Lower leg skin (tissue), 3 donors: ENCODE measurements at regions not wholly inside any gene's neighbourhood (a gene's known extent, or its start where the extent isn't known, plus 50 kb on each side); places are given as distances from the start of the nearest gene placed in this dataset.

Experiments
- POLR2A ChIP-seq, 2 donors: fragments of 450-650 bp; IDR thresholded peaks; one replicate each; pipeline ENCODE4 v1.6.1; 2016 to 2017; ENCODE audit warnings: antibody characterized with exemption in 2 of 2, mild to moderate bottlenecking in 1 of 2, moderate library complexity in 1 of 2
- TF ChIP-seq, protein P1 (sequence below), 3 donors: fragments of 450-650 bp; IDR thresholded peaks; one replicate each; pipeline ENCODE4 v1.5.1; 2016; ENCODE audit warnings: antibody characterized with exemption in 3 of 3, mild to moderate bottlenecking in 3 of 3, moderate library complexity in 2 of 3

DNA sequence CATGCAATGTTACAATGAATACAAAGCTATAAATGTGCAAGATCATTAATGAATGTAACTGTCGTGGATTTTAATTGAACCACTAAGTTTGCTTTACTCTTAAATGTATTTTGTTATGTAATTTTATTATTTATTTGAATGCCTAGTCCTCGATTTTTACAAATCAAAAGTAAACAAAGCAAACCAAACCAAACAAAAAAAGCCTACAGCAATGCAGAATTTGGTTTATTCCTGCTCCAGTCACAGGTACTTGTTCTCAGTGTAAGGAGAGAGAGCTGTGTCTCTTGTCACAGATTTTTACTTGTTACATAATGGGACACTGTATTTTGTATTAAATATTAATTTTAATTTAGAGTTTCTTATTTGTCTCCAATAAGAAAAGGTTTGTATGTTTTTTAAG, 584.3 kb upstream of the SLITRK6 start:
- no peak for TF ChIP-seq POLR2A (IDR thresholded peaks at IDR 0.05)
- TF ChIP-seq, protein P1, sequence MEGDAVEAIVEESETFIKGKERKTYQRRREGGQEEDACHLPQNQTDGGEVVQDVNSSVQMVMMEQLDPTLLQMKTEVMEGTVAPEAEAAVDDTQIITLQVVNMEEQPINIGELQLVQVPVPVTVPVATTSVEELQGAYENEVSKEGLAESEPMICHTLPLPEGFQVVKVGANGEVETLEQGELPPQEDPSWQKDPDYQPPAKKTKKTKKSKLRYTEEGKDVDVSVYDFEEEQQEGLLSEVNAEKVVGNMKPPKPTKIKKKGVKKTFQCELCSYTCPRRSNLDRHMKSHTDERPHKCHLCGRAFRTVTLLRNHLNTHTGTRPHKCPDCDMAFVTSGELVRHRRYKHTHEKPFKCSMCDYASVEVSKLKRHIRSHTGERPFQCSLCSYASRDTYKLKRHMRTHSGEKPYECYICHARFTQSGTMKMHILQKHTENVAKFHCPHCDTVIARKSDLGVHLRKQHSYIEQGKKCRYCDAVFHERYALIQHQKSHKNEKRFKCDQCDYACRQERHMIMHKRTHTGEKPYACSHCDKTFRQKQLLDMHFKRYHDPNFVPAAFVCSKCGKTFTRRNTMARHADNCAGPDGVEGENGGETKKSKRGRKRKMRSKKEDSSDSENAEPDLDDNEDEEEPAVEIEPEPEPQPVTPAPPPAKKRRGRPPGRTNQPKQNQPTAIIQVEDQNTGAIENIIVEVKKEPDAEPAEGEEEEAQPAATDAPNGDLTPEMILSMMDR (IDR thresholded peaks at IDR 0.05): no peak
